ENCODE measurements at regions not wholly inside any gene's neighbourhood (a gene's known extent, or its start where the extent isn't known, plus 50 kb on each side); places are given as distances from the start of the nearest gene placed in this dataset.

DNA sequence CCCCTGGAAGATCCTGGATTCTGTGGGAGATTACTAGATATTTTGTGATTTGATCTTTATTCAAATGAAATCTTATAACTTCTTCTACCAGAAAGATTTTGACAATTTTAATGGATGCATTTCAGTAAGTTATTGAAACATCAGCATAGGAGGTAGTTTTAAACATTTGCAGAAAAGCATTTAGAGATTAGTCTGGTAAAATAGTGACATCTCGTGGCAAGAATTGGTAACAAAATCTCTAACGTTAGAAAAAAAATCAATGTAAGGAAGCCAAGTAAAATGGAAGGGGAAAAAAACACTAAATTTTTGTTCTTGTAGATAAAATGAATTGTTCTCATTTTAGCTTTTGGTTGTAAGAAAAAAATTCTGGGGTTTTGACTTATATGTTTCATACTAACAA, 73.3 kb downstream of the TASL start:
- peak; percentile 41 for DNase-seq (ENCODE audit: low read depth)
- no peak overlapping the region for H3K4me3 ChIP-seq (ENCODE audit: low read depth, low read length)
- peak; percentile 21 for TF ChIP-seq CTCF (IDR thresholded peaks at IDR 0.05; ENCODE audit: insufficient read depth, low read depth, low read length, missing control alignments)

DNA sequence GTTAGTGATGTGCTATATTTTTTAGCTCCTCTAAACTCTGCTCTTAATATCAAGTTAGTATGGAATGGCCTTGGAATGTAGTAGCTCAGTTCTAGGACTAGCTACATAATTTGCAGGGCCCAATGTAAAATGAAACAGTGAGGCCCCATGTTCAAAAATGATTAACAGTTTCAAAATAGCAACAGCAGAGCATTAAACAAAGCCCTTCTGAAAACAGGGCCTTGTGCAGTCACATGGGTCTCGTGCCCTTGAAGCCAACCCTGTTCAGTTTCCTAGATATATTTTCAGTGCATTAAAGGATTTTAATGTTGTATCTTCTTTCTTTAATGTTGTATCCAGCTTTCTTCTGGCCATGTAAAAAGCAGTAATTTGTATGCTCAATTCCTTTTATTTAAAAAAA, 82.1 kb downstream of the TASL start:
- no peak for DNase-seq (ENCODE audit: low read depth)
- TF ChIP-seq CTCF (IDR thresholded peaks at IDR 0.05; ENCODE audit: insufficient read depth, low read depth, low read length, missing control alignments): no peak
- H3K4me3 ChIP-seq (ENCODE audit: low read depth, low read length): no peak overlapping the region

- no peak overlapping the region for H3K4me3 ChIP-seq (ENCODE audit: low read depth, low read length)
These were observed 84.2 kb downstream of the TASL start for GRCh38 chrX:30493348-30493747.

GRCh38 chrX:30489323-30489722, 88.2 kb downstream of the TASL start:
- DNase-seq (ENCODE audit: low read depth): peak; percentile 42
- peak; percentile 9 for TF ChIP-seq CTCF (IDR thresholded peaks at IDR 0.05; ENCODE audit: insufficient read depth, low read depth, low read length, missing control alignments)
- H3K4me3 ChIP-seq (ENCODE audit: low read depth, low read length): no peak overlapping the region

More at GRCh38 chrX:30493348-30493747, 84.2 kb downstream of the TASL start:
- no peak for DNase-seq (ENCODE audit: low read depth)
- TF ChIP-seq CTCF (IDR thresholded peaks at IDR 0.05; ENCODE audit: insufficient read depth, low read depth, low read length, missing control alignments): no peak

DNA sequence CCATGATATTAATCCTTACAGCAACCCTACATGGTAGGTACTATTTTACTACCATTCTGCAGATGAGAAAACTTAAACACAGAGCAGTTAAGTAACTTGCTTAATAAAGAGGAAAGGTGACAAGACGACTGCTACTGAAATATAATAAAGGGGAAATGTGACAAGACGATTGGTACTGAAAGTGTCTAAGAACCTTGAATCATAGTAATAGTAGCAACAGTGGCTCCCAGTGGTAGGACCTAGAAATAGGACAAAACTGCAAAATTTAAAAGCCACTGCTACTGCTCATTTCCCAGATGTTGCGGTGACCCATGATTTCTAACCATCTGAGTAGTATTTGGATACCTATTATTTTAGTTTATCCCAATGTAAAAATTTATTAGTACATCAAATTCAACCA, 89.5 kb downstream of the TASL start:
- peak; percentile 52 for DNase-seq (ENCODE audit: low read depth)
- TF ChIP-seq CTCF (IDR thresholded peaks at IDR 0.05; ENCODE audit: insufficient read depth, low read depth, low read length, missing control alignments): peak; percentile 30
- H3K4me3 ChIP-seq (ENCODE audit: low read depth, low read length): no peak overlapping the region

- TF ChIP-seq CTCF (IDR thresholded peaks at IDR 0.05; ENCODE audit: insufficient read depth, low read depth, low read length, missing control alignments): no peak
- peak; percentile 66 for DNase-seq (ENCODE audit: low read depth)
- no peak overlapping the region for H3K4me3 ChIP-seq (ENCODE audit: low read depth, low read length)
These were observed 93.6 kb downstream of the TASL start for GRCh38 chrX:30483996-30484395.

DNA sequence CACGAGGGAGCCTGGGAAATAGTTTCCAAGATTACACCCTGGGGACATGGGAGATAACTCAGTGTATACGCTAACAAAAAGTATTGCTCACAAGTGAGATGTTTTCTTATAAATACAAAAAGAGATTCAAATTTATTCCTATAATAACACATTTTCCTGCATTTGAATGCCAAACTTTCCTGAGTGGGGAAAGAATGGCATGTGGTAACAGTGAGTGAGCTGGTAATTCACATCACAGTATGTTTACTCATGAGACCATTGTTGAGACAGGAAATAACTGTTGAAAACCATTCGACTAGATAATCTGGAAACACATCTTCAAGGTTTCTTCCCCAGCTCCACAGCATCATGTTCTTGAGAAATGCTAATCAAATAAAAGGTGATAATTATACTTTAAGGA, 109.1 kb downstream of the TASL start:
- TF ChIP-seq CTCF (IDR thresholded peaks at IDR 0.05; ENCODE audit: insufficient read depth, low read depth, low read length, missing control alignments): no peak
- no peak for DNase-seq (ENCODE audit: low read depth)
- no peak overlapping the region for H3K4me3 ChIP-seq (ENCODE audit: low read depth, low read length)
